AG04450 (cell line): ENCODE measurements at regions not wholly inside any gene's neighbourhood (a gene's known extent, or its start where the extent isn't known, plus 50 kb on each side); places are given as distances from the start of the nearest gene placed in this dataset.
A peak's percentile ranks its signal among the peaks of the same experiment; 100 is the strongest.

Source experiments
- CTCF ChIA-PET: fragments of 300-600, 350-600 bp; formaldehyde crosslinking; extraction: SDS; loops from one replicate; lab custom pipeline; 2022; ENCODE audit warnings: antibody characterized with exemption, inconsistent platforms; lab: Charles Lee
- POLR2A ChIA-PET: fragments of 350-600 bp; formaldehyde crosslinking; extraction: SDS; loops from one replicate; lab custom pipeline; 2021; ENCODE audit warnings: antibody characterized with exemption, inconsistent platforms; lab: Yijun Ruan, JAX
- DNase-seq: peaks from one replicate; pipeline ENCODE4 v3.0.0-alpha.2; 2011; ENCODE audit warnings: low read depth, low spot score
- H3K27ac ChIP-seq: one replicate; pipeline ENCODE4 v1.5.1; 2012; ENCODE audit warnings: low read depth, low read length, control low read depth
- H3K27me3 ChIP-seq: one replicate; pipeline ENCODE4 v1.6.0; 2012; ENCODE audit warnings: low read length; ENCODE audit not compliant: control insufficient read depth, insufficient read depth
- H3K4me3 ChIP-seq: 2 replicates; pipeline ENCODE4 v1.5.1; 2011; ENCODE audit warnings: mild to moderate bottlenecking, low read depth, low read length, control low read depth
- H3K9me3 ChIP-seq: 2 replicates; pipeline ENCODE4 v1.5.1; 2012; ENCODE audit warnings: low read length; ENCODE audit not compliant: control insufficient read depth, insufficient read depth
- CTCF ChIP-seq: IDR thresholded peaks from 2 replicates; pipeline ENCODE4 v1.5.1; 2011; ENCODE audit warnings: low read depth, low read length, control low read depth, inconsistent platforms

GRCh38 chr2:45191976-45192375 is 182.7 kb upstream of the SIX2 start:
- no peak for DNase-seq
- no peak overlapping the region for H3K27ac ChIP-seq
- POLR2A ChIA-PET, result no interaction called here
- H3K27me3 ChIP-seq, result peaks cover 6% of the 10 kb centered on the region
- CTCF ChIA-PET, result interaction anchor here (0.6 kb wide), 1 partner anchor 303 kb away, joined by 3 read pairs; no protein-coding TSS in a partner anchor
- no peak overlapping the region for H3K4me3 ChIP-seq
- no peaks in the 10 kb centered on the region; the same call in 1 of the 2 replicates for H3K9me3 ChIP-seq
- no peak for TF ChIP-seq CTCF

DNA sequence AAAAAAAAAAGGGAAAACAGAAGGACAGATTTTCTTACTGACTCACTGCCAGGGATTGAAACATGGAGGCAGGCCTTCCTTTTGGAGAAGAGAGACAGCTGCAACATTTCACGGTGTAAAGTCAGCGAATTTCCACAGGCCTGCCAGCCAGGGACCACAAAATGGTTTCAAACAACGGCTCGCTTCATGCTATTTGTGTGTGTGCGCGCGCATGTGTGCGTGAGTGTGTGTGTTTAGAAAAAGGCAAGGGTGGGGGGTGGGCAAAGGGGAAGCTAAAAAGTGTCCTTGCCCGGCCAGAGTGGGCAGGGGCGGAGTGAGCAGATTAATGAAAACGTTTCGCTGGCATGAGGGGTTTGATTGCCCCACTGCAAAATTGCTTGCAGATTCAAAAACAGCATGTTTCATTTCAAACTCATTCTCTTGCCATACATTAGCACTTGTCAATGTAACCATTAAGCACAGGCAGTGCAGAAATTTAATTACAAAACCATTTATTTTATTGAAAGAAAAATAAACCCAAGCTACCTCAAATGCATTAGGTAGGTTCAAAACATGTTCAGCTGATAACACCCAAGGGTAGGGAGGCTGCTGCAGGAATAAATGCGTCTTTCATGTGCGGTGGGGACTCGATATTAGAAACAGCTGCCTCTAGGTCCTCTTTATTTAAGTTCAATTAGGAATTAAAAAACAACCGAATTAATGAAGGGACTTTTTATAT is 182.1 kb upstream of the SIX2 start:
- Histone ChIP-seq H3K4me3 (no peak overlapping the region), H3K9me3 (no peaks in the 10 kb centered on the region; the same call in 1 of the 2 replicates), H3K27ac (peak overlapping the region; percentile 31), H3K27me3 (peaks cover 6% of the 10 kb centered on the region)
- TF ChIP-seq CTCF, result no peak
- peak; percentile 61 for DNase-seq
- CTCF ChIA-PET, result interaction anchor here (0.6 kb wide), 1 partner anchor 304 kb away, joined by 3 read pairs; no protein-coding TSS in a partner anchor
- POLR2A ChIA-PET, result interaction anchor here (0.6 to 0.7 kb wide), 4 partner anchors 13 to 603 kb away, joined by 3 to 5 read pairs (median 4); no protein-coding TSS in a partner anchor

DNA sequence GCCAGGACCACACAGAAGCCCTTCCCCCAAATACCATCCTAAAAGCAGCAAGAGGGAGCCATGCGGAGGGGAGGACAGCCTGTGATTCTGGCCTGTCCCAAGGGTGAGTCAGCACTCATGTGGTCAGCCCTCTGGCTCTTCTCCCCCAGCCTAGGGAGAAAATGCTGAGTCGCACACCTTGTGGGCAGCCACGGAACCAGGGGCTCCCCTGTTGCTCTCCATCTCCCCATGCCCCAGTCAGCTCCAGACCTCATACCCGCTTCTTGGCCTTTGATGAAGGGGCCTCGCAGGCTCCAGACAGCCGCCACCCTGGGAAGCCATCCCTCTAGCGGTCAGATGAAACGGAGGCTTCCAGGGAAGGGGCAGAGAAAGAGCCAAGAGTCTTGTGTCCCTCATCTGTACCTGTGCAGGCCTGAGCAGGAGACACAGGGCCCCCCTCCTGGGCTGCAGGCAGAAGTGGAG is 181.3 kb upstream of the SIX2 start:
- no peak overlapping the region for H3K4me3 ChIP-seq
- no peaks in the 10 kb centered on the region; the same call in 1 of the 2 replicates for H3K9me3 ChIP-seq
- peaks cover 6% of the 10 kb centered on the region for H3K27me3 ChIP-seq
- POLR2A ChIA-PET, result interaction anchor here (0.6 to 0.7 kb wide), 3 partner anchors 13 to 603 kb away, joined by 3 to 5 read pairs (median 3); no protein-coding TSS in a partner anchor
- H3K27ac ChIP-seq, result peak overlapping the region; percentile 31
- DNase-seq, result no peak
- CTCF ChIA-PET, result no interaction called here
- TF ChIP-seq CTCF, result no peak

DNA sequence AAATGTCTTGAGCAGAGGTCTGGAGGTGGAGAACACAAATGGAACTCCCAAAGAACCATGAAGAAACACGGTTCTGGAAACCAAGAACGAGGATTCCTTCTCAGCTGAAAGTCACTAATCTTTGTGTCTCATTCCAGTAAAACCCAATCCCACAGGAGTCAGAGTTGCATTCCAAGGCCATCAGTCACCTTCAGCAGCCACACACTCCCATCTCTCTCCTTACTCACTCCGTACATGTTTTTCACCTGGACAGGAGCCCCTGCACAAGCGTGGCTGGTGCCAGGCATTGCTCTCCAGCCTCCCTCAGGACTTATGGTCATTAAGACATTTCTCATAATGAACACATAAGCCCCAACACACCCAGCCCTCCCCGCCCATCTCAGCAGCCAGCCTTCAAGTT is 175.4 kb upstream of the SIX2 start:
- H3K27ac ChIP-seq, result no peak overlapping the region
- no peak for DNase-seq
- ChIA-PET POLR2A (no interaction called here), CTCF (no interaction called here)
- H3K9me3 ChIP-seq, result no peaks in the 10 kb centered on the region
- no peak for TF ChIP-seq CTCF
- no peak overlapping the region for H3K4me3 ChIP-seq
- no peaks in the 10 kb centered on the region for H3K27me3 ChIP-seq

DNA sequence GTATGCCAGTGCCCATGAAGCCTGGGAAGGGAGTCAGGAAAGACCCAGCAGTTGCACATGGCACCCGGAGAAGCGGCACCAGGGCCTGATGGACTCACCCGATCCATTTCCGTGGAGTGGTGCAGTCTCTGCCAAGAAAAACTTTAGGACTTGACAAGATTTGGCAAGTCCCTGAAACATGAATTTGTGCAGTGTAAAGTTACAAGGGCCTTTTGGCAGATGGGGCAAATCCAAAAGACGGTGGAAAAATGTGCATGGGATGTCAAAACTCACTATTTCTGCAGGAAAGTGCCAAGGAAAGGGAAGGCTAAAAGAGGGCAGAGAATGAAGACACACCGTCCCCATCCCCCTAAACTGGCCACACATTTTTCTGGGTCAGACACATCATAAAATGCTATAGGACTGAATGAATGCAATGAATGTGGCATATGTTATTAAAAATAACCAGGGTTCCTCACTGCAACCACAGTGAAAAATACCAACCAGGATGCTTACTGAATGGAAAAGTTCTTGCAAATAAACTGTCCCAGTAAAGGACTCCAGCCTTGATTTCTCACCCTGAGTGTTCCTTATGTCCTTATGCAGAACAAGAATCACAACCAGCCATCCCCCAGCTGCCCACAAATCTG is 173.5 kb upstream of the SIX2 start:
- TF ChIP-seq CTCF, result no peak
- ChIA-PET CTCF (no interaction called here), POLR2A (interaction anchor here (0.5 kb wide), 1 partner anchor 66 kb away, joined by 3 read pairs; no protein-coding TSS in a partner anchor)
- no peak overlapping the region for H3K4me3 ChIP-seq
- H3K27ac ChIP-seq, result peak overlapping the region; percentile 25
- no peaks in the 10 kb centered on the region for H3K27me3 ChIP-seq
- no peak for DNase-seq
- H3K9me3 ChIP-seq, result no peaks in the 10 kb centered on the region
